ENCODE measurements at regions not wholly inside any gene's neighbourhood (a gene's known extent, or its start where the extent isn't known, plus 50 kb on each side); places are given as distances from the start of the nearest gene placed in this dataset.

GRCh38 chr9:18163146-18163545 is 310.8 kb upstream of the ADAMTSL1 start:
- DNase-seq = no peak

GRCh38 chr9:18167733-18168132 is 306.2 kb upstream of the ADAMTSL1 start:
- DNase-seq = no peak

- DNase-seq = no peak
Observed at GRCh38 chr9:18173923-18174322, 300.0 kb upstream of the ADAMTSL1 start.

GRCh38 chr9:18182636-18183035 is 291.3 kb upstream of the ADAMTSL1 start:
- no peak for DNase-seq

GRCh38 chr9:18183974-18184373 is 290.0 kb upstream of the ADAMTSL1 start:
- no peak for DNase-seq

- DNase-seq = no peak
Observed at GRCh38 chr9:18184401-18184800, 289.6 kb upstream of the ADAMTSL1 start.

GRCh38 chr9:18185196-18185595 is 288.8 kb upstream of the ADAMTSL1 start:
- DNase-seq = no peak

GRCh38 chr9:18188971-18189370 is 285.0 kb upstream of the ADAMTSL1 start:
- DNase-seq = no peak

- no peak for DNase-seq
Observed at GRCh38 chr9:18189871-18190670, 283.9 kb upstream of the ADAMTSL1 start.

- no peak for DNase-seq
Observed at GRCh38 chr9:18190671-18191374, 283.1 kb upstream of the ADAMTSL1 start.

GRCh38 chr9:18194316-18194715 is 279.6 kb upstream of the ADAMTSL1 start:
- no peak for DNase-seq

- DNase-seq = no peak
Observed at GRCh38 chr9:18195223-18195622, 278.7 kb upstream of the ADAMTSL1 start.

- no peak for DNase-seq
Observed at GRCh38 chr9:18202924-18203323, 271.0 kb upstream of the ADAMTSL1 start.

GRCh38 chr9:18207735-18208134 is 266.2 kb upstream of the ADAMTSL1 start:
- no peak for DNase-seq

- DNase-seq = peak; percentile 2 to 38
Observed at GRCh38 chr9:18208166-18209059, 265.5 kb upstream of the ADAMTSL1 start.

- DNase-seq = no peak
Observed at GRCh38 chr9:18215626-18216025, 258.3 kb upstream of the ADAMTSL1 start.

GRCh38 chr9:18216376-18216775 is 257.6 kb upstream of the ADAMTSL1 start:
- no peak for DNase-seq

GRCh38 chr9:18228101-18228500 is 245.9 kb upstream of the ADAMTSL1 start:
- DNase-seq = no peak

- DNase-seq = no peak
Observed at GRCh38 chr9:18229992-18230676, 243.8 kb upstream of the ADAMTSL1 start.

- DNase-seq = no peak
Observed at GRCh38 chr9:18233311-18233710, 240.6 kb upstream of the ADAMTSL1 start.

- no peak for DNase-seq
Observed at GRCh38 chr9:18233776-18234445, 240.0 kb upstream of the ADAMTSL1 start.
